Keratinocyte (primary cell): ENCODE measurements at regions not wholly inside any gene's neighbourhood (a gene's known extent, or its start where the extent isn't known, plus 50 kb on each side); places are given as distances from the start of the nearest gene placed in this dataset.

Source experiments
- DNase-seq: peaks from one replicate; pipeline ENCODE4 v3.0.0-alpha.2; 2011; ENCODE audit warnings: low read depth, missing footprints, low spot score
- FAIRE-seq: peaks from 2 replicates; lab custom pipeline; 2011; peaks lifted over from hg19 to GRCh38; lab: Jason Lieb, UNC
- H2AFZ ChIP-seq: 2 replicates; pipeline ENCODE4 v1.6.0; 2012; ENCODE audit warnings: low read length, control low read depth, inconsistent platforms; ENCODE audit not compliant: control insufficient read depth
- H3K27ac ChIP-seq: 2 replicates; pipeline ENCODE4 v1.5.1; 2011; ENCODE audit warnings: low read length; ENCODE audit not compliant: control insufficient read depth, insufficient read depth
- H3K27me3 ChIP-seq: 3 replicates; pipeline ENCODE4 v1.6.0; 2011; ENCODE audit warnings: low read length; ENCODE audit not compliant: control insufficient read depth, insufficient read depth; ENCODE audit errors: extremely low read depth
- H3K36me3 ChIP-seq, 2 experiments: 2 replicates in 1 of 2; 3 replicates in 1 of 2; pipeline ENCODE4 v1.5.1; 2011; ENCODE audit warnings: low read length in 2 of 2, mild to moderate bottlenecking in 1 of 2; ENCODE audit not compliant: control insufficient read depth in 2 of 2, insufficient read depth in 2 of 2; ENCODE audit errors: extremely low read depth in 1 of 2
- H3K4me1 ChIP-seq: 3 replicates; pipeline ENCODE4 v1.5.1; 2011; ENCODE audit warnings: low read length; ENCODE audit not compliant: control insufficient read depth, insufficient read depth; ENCODE audit errors: extremely low read depth
- H3K4me2 ChIP-seq: 3 replicates; pipeline ENCODE4 v1.6.0; 2011; ENCODE audit warnings: low read depth, low read length; ENCODE audit not compliant: control insufficient read depth, insufficient read depth; ENCODE audit errors: extremely low read depth
- H3K4me3 ChIP-seq, 3 experiments: fragments of 200-600 bp in 1 of 3; sonication (generic) in 1 of 3; 2 replicates in 2 of 3; 3 replicates in 1 of 3; pipeline ENCODE4 v1.5.1; 2011 to 2016; ENCODE audit warnings: low read length in 3 of 3, mild to moderate bottlenecking in 3 of 3, control low read depth in 2 of 3, inconsistent platforms in 1 of 3, low read depth in 1 of 3, mixed read lengths in 1 of 3, mixed run types in 1 of 3, moderate library complexity in 1 of 3; ENCODE audit not compliant: control insufficient read depth in 2 of 3, insufficient read depth in 2 of 3; ENCODE audit errors: extremely low read depth in 1 of 3
- H3K79me2 ChIP-seq: 2 replicates; pipeline ENCODE4 v1.6.0; 2012; ENCODE audit warnings: low read length; ENCODE audit not compliant: control insufficient read depth, insufficient read depth
- H3K9ac ChIP-seq: 3 replicates; pipeline ENCODE4 v1.6.0; 2011; ENCODE audit warnings: low read length; ENCODE audit not compliant: control insufficient read depth, insufficient read depth; ENCODE audit errors: extremely low read depth
- H3K9me1 ChIP-seq: 3 replicates; pipeline ENCODE4 v1.6.0; 2011; ENCODE audit warnings: low read length; ENCODE audit not compliant: control insufficient read depth, insufficient read depth; ENCODE audit errors: extremely low read depth
- H3K9me3 ChIP-seq: 2 replicates; pipeline ENCODE4 v1.5.1; 2012; ENCODE audit warnings: low read depth, low read length; ENCODE audit not compliant: control insufficient read depth
- H4K20me1 ChIP-seq: 3 replicates; pipeline ENCODE4 v1.6.0; 2011; ENCODE audit warnings: low read length; ENCODE audit not compliant: control insufficient read depth, insufficient read depth; ENCODE audit errors: extremely low read depth
- EZH2 ChIP-seq: IDR thresholded peaks from one replicate; pipeline ENCODE4 v1.6.1; 2012; ENCODE audit warnings: inconsistent platforms, mild to moderate bottlenecking, low read length, moderate library complexity
- dilution Hi-C: fragments of 300-500 bp; cut with MboI; formaldehyde crosslinking; loops from one replicate; pipeline ENCODE4 v1.7.0; 2020; ENCODE audit warnings: low sequenced_read_pairs; ENCODE audit not compliant: extremely low pct_ligation_motif_present
- TF ChIP-seq, protein P1 (sequence below), 3 experiments: IDR thresholded peaks in 1 of 3; conservative IDR thresholded peaks in 1 of 3; optimal IDR thresholded peaks in 1 of 3; 2 replicates in 2 of 3; 3 replicates in 1 of 3; pipeline versions ENCODE3 to v1.5.1; 2011; ENCODE audit warnings: low read length in 3 of 3, mild to moderate bottlenecking in 3 of 3, moderate library complexity in 2 of 3, control low read depth in 1 of 3, inconsistent platforms in 1 of 3; ENCODE audit not compliant: insufficient read depth in 2 of 3; ENCODE audit errors: extremely low read depth in 1 of 3

DNA sequence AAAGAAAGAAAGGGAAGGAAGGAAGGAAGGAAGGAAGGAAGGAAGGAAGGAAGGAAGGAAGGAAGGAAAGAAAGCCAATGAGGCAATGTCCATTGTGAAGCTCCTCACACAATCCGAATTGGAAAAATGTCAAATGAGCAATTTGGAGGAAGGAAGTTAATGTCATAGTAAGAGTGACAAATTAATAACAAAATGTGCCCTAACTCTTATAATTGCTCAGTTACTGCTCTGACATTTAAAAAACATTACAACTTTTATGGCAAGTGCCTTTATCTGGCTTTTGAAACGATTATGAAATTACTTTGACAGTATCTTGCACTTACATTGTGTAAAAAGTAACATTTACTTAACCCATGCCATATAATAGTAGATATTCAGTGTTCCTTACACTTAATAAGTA, 96.5 kb upstream of the EFHC2 start:
- FAIRE-seq (no peak), DNase-seq (no peak)
- Histone ChIP-seq H3K9me1 (no peaks in the 10 kb centered on the region), H3K27ac (no peak overlapping the region), H3K9me3 (no peaks in the 10 kb centered on the region), H3K79me2 (no peaks in the 10 kb centered on the region), H3K9ac (no peak overlapping the region), H3K36me3 (no peaks in the 10 kb centered on the region), H4K20me1 (no peaks in the 10 kb centered on the region), H3K27me3 (no peaks in the 10 kb centered on the region), H3K4me3 (no peak overlapping the region), H3K4me1 (no peaks in the 10 kb centered on the region), H2AFZ (no peak overlapping the region), H3K4me2 (no peak overlapping the region)
- TF ChIP-seq, protein P1, sequence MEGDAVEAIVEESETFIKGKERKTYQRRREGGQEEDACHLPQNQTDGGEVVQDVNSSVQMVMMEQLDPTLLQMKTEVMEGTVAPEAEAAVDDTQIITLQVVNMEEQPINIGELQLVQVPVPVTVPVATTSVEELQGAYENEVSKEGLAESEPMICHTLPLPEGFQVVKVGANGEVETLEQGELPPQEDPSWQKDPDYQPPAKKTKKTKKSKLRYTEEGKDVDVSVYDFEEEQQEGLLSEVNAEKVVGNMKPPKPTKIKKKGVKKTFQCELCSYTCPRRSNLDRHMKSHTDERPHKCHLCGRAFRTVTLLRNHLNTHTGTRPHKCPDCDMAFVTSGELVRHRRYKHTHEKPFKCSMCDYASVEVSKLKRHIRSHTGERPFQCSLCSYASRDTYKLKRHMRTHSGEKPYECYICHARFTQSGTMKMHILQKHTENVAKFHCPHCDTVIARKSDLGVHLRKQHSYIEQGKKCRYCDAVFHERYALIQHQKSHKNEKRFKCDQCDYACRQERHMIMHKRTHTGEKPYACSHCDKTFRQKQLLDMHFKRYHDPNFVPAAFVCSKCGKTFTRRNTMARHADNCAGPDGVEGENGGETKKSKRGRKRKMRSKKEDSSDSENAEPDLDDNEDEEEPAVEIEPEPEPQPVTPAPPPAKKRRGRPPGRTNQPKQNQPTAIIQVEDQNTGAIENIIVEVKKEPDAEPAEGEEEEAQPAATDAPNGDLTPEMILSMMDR (optimal IDR thresholded peaks at IDR 0.05 in 1 of 3, IDR thresholded peaks at IDR 0.05 in 1 of 3, conservative IDR thresholded peaks at IDR 0.05 in 1 of 3; ENCODE audit: extremely low read depth in 1 of 3, insufficient read depth in 2 of 3, low read length in 3 of 3): no peak
- TF ChIP-seq EZH2: no peak
- dilution Hi-C loops: no loop called here

DNA sequence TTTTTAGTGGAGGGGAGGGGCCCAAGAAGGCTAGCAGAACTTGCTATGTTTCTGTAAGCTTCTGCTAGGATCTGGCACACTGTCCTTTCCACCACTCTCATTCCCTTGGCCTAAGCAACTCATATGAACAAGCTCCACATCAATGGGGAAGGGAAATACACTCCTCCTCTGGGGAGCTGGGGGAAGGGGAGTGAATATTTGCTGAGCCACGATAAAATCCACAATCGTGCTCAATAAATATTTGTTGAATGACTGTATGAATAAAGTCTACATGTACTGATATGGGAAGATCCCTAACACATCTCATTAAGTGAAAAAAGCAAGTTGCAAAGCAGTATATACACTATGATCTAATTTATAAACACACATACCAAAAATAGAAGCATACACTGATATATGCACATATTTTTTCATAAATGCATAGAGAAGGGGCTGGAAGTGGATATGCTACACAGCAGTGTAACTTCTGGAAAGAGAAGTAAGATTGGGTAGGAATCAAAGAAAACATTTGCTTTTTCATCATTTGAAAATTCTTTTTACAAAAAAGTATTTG, 95.8 kb upstream of the EFHC2 start:
- no peak overlapping the region for H2AFZ ChIP-seq
- FAIRE-seq: no peak
- TF ChIP-seq EZH2: no peak
- TF ChIP-seq, protein P1 (optimal IDR thresholded peaks at IDR 0.05 in 1 of 3, IDR thresholded peaks at IDR 0.05 in 1 of 3, conservative IDR thresholded peaks at IDR 0.05 in 1 of 3; ENCODE audit: extremely low read depth in 1 of 3, insufficient read depth in 2 of 3, low read length in 3 of 3): no peak

More for the DNA sequence above, 95.8 kb upstream of the EFHC2 start:
- no peak for DNase-seq
- no peaks in the 10 kb centered on the region for H3K36me3 ChIP-seq
- no peak overlapping the region for H3K27ac ChIP-seq
- no peak overlapping the region for H3K9ac ChIP-seq
- no peak overlapping the region for H3K4me3 ChIP-seq
- no peak overlapping the region for H3K4me2 ChIP-seq
- no peaks in the 10 kb centered on the region for H3K9me1 ChIP-seq
- no peaks in the 10 kb centered on the region for H4K20me1 ChIP-seq
- no peaks in the 10 kb centered on the region for H3K4me1 ChIP-seq
- H3K79me2 ChIP-seq: no peaks in the 10 kb centered on the region
- no peaks in the 10 kb centered on the region for H3K27me3 ChIP-seq
- H3K9me3 ChIP-seq: no peaks in the 10 kb centered on the region
- dilution Hi-C loops: no loop called here
